ENCODE measurements at regions not wholly inside any gene's neighbourhood (a gene's known extent, or its start where the extent isn't known, plus 50 kb on each side); places are given as distances from the start of the nearest gene placed in this dataset.

- DNase-seq (ENCODE audit: low spot score) = no peak
- in situ Hi-C loops (cut with MboI; ENCODE audit: low sequenced_read_pairs, unreplicated experiment) = no loop called here
- TF ChIP-seq, protein P1, sequence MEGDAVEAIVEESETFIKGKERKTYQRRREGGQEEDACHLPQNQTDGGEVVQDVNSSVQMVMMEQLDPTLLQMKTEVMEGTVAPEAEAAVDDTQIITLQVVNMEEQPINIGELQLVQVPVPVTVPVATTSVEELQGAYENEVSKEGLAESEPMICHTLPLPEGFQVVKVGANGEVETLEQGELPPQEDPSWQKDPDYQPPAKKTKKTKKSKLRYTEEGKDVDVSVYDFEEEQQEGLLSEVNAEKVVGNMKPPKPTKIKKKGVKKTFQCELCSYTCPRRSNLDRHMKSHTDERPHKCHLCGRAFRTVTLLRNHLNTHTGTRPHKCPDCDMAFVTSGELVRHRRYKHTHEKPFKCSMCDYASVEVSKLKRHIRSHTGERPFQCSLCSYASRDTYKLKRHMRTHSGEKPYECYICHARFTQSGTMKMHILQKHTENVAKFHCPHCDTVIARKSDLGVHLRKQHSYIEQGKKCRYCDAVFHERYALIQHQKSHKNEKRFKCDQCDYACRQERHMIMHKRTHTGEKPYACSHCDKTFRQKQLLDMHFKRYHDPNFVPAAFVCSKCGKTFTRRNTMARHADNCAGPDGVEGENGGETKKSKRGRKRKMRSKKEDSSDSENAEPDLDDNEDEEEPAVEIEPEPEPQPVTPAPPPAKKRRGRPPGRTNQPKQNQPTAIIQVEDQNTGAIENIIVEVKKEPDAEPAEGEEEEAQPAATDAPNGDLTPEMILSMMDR (IDR thresholded peaks at IDR 0.05; ENCODE audit: borderline replicate concordance, control extremely low read depth, extremely low read depth, insufficient read depth, missing control alignments) = no peak
These were observed 151.5 kb upstream of the ERCC4 start for GRCh38 chr16:13768471-13768870.

DNA sequence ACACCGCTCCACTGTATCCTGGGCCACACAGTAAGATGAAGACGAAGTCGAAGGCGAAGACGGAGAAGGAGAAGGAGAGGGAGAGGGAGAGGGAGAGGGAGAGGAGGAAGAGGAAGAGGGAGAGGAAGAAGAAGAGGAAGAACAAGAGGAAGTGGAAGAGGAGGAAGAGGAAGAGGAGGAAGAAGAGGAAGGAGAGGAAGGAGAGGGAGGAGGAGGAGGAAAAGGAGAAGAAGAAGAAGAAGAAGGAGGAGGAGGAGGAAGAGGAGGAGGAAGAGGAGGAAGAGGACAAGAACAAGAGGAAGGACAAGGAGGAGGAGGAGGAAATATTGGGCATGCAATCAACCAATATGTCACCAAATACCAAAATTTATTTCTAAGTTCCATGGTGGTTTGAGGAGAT lies 149.5 kb upstream of the ERCC4 start:
- in situ Hi-C loops (cut with MboI; ENCODE audit: low sequenced_read_pairs, unreplicated experiment) = no loop called here
- no peak for DNase-seq (ENCODE audit: low spot score)
- TF ChIP-seq, protein P1 (IDR thresholded peaks at IDR 0.05; ENCODE audit: borderline replicate concordance, control extremely low read depth, extremely low read depth, insufficient read depth, missing control alignments) = no peak

DNA sequence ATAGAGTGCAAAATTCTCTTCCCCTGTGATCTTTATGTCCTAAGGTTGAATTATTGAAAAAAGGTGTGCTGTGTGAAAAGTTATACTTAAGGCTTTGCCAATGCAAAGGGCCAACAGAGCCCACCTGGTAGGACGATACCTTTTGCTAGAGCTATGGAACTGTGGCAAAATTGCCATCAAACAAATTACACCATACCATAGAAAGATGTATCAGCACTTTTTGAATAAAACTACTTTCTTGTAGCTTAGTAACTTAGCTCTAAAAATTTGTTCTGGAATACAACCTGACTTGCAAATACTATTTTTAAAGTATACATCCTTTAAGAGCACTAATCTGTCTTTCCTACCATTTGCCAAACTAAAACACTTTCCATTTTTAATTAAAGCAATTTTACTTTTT lies 147.2 kb upstream of the ERCC4 start:
- in situ Hi-C loops (cut with MboI; ENCODE audit: low sequenced_read_pairs, unreplicated experiment) = no loop called here
- no peak for DNase-seq (ENCODE audit: low spot score)
- TF ChIP-seq, protein P1 (IDR thresholded peaks at IDR 0.05; ENCODE audit: borderline replicate concordance, control extremely low read depth, extremely low read depth, insufficient read depth, missing control alignments) = no peak

GRCh38 chr16:13779676-13780075 lies 140.3 kb upstream of the ERCC4 start:
- in situ Hi-C loops (cut with MboI; ENCODE audit: low sequenced_read_pairs, unreplicated experiment) = no loop called here
- TF ChIP-seq, protein P1 (IDR thresholded peaks at IDR 0.05; ENCODE audit: borderline replicate concordance, control extremely low read depth, extremely low read depth, insufficient read depth, missing control alignments) = no peak
- DNase-seq (ENCODE audit: low spot score) = no peak

GRCh38 chr16:13780406-13781168 lies 139.4 kb upstream of the ERCC4 start:
- DNase-seq (ENCODE audit: low spot score) = no peak
- in situ Hi-C loops (cut with MboI; ENCODE audit: low sequenced_read_pairs, unreplicated experiment) = no loop called here
- TF ChIP-seq, protein P1 (IDR thresholded peaks at IDR 0.05; ENCODE audit: borderline replicate concordance, control extremely low read depth, extremely low read depth, insufficient read depth, missing control alignments) = no peak

GRCh38 chr16:13781169-13781564 lies 138.8 kb upstream of the ERCC4 start:
- TF ChIP-seq, protein P1 (IDR thresholded peaks at IDR 0.05; ENCODE audit: borderline replicate concordance, control extremely low read depth, extremely low read depth, insufficient read depth, missing control alignments) = no peak
- no peak for DNase-seq (ENCODE audit: low spot score)
- in situ Hi-C loops (cut with MboI; ENCODE audit: low sequenced_read_pairs, unreplicated experiment) = no loop called here
